Mesendoderm (in vitro differentiated cells): ENCODE measurements at regions not wholly inside any gene's neighbourhood (a gene's known extent, or its start where the extent isn't known, plus 50 kb on each side); places are given as distances from the start of the nearest gene placed in this dataset.
"Not testable (repeated sequence)": the region's sequence is repeated elsewhere in the genome, so short reads cannot be mapped to it uniquely, and the experiment has no call there.

Experiments used
- DNase-seq: peaks from one replicate; pipeline ENCODE4 v3.0.0; 2013
- H2AK5ac ChIP-seq: 2 replicates; pipeline ENCODE4 v1.6.1; 2013; ENCODE audit warnings: low read length, inconsistent platforms
- H2BK120ac ChIP-seq: 2 replicates; pipeline ENCODE4 v1.6.1; 2013; ENCODE audit warnings: low read depth, mild to moderate bottlenecking, low read length, moderate library complexity, mixed read lengths
- H2BK15ac ChIP-seq: replicated peaks from 2 replicates; pipeline ENCODE4 v1.6.1; 2013; ENCODE audit warnings: low read depth, mild to moderate bottlenecking, moderate library complexity
- H2BK5ac ChIP-seq: 2 replicates; pipeline ENCODE4 v1.6.1; 2013; ENCODE audit warnings: low read length, inconsistent platforms
- H3K18ac ChIP-seq: 2 replicates; pipeline ENCODE4 v1.6.1; 2013; ENCODE audit warnings: mild to moderate bottlenecking, low read length, mixed read lengths
- H3K23ac ChIP-seq: one replicate; pipeline ENCODE4 v1.6.1; 2013; ENCODE audit warnings: low read length
- H3K27ac ChIP-seq: 2 replicates; pipeline ENCODE4 v1.5.1; 2013; ENCODE audit warnings: low read depth, mild to moderate bottlenecking, inconsistent platforms, low read length, moderate library complexity
- H3K27me3 ChIP-seq: 2 replicates; pipeline ENCODE4 v1.6.1; 2013; ENCODE audit warnings: low read length, control low read depth, mild to moderate bottlenecking, inconsistent platforms; ENCODE audit not compliant: insufficient read depth, poor library complexity
- H3K36me3 ChIP-seq: 2 replicates; pipeline ENCODE4 v1.6.1; 2013; ENCODE audit warnings: low read length, inconsistent platforms; ENCODE audit not compliant: control insufficient read depth, insufficient read depth
- H3K4ac ChIP-seq: one replicate; pipeline ENCODE4 v1.6.1; 2013; ENCODE audit warnings: low read depth, mild to moderate bottlenecking, low read length, moderate library complexity
- H3K4me1 ChIP-seq: 2 replicates; pipeline ENCODE4 v1.6.1; 2013; ENCODE audit warnings: low read depth, low read length, inconsistent platforms; ENCODE audit not compliant: control insufficient read depth
- H3K4me2 ChIP-seq: 2 replicates; pipeline ENCODE4 v1.6.1; 2013; ENCODE audit warnings: low read length
- H3K4me3 ChIP-seq: 2 replicates; pipeline ENCODE4 v1.5.1; 2013; ENCODE audit warnings: mild to moderate bottlenecking, low read length
- H3K56ac ChIP-seq: one replicate; pipeline ENCODE4 v1.6.1; 2013; ENCODE audit warnings: low read length
- H3K79me1 ChIP-seq: 2 replicates; pipeline ENCODE4 v1.6.1; 2013; ENCODE audit warnings: low read length, inconsistent platforms
- H3K79me2 ChIP-seq: 2 replicates; pipeline ENCODE4 v1.6.1; 2013; ENCODE audit warnings: mild to moderate bottlenecking, low read length; ENCODE audit not compliant: control insufficient read depth, insufficient read depth
- H3K9ac ChIP-seq: 2 replicates; pipeline ENCODE4 v1.6.1; 2013; ENCODE audit warnings: low read length, inconsistent platforms
- H4K5ac ChIP-seq: one replicate; pipeline ENCODE4 v1.6.1; 2013; ENCODE audit warnings: low read length
- H4K8ac ChIP-seq: one replicate; pipeline ENCODE4 v1.6.1; 2013; ENCODE audit warnings: low read depth, mild to moderate bottlenecking, control low read depth, low read length, moderate library complexity
- WGBS: extraction: QIAGEN DNeasy Blood & Tissue Kit; methylation state at CpG from one replicate; pipeline ENCODE4 v1.1.7; 2013; ENCODE audit warnings: low lambda C conversion rate, missing lambda C conversion rate; ENCODE audit not compliant: insufficient coverage; ENCODE audit errors: extremely low coverage; 5-methylcytosine and 5-hydroxymethylcytosine counted together

GRCh38 chr15:38638126-38638525 is 73.5 kb upstream of the RASGRP1 start:
- Histone ChIP-seq H3K18ac (no peak overlapping the region), H4K5ac (no peak overlapping the region), H2AK5ac (no peak overlapping the region), H2BK15ac (no peak overlapping the region), H3K4ac (no peak overlapping the region), H3K36me3 (no peaks in the 10 kb centered on the region), H2BK120ac (no peak overlapping the region), H3K4me2 (no peak overlapping the region), H3K79me2 (no peaks in the 10 kb centered on the region), H4K8ac (no peak overlapping the region), H3K4me3 (no peak overlapping the region), H2BK5ac (no peak overlapping the region), H3K9ac (no peak overlapping the region), H3K23ac (no peak overlapping the region), H3K4me1 (no peaks in the 10 kb centered on the region), H3K79me1 (no peaks in the 10 kb centered on the region), H3K27me3 (no peaks in the 10 kb centered on the region), H3K27ac (no peak overlapping the region), H3K56ac (no peak overlapping the region)
- WGBS, result no CpG with 5 or more reads among the region's 2 CpGs
- DNase-seq, result no peak

- no peaks in the 10 kb centered on the region for H3K27me3 ChIP-seq
- no peak overlapping the region for H3K27ac ChIP-seq
- H3K4me2 ChIP-seq, result no peak overlapping the region
- H2BK5ac ChIP-seq, result no peak overlapping the region
- no peak overlapping the region for H2BK15ac ChIP-seq
- WGBS, result no CpG with 5 or more reads among the region's 4 CpGs
- H4K8ac ChIP-seq, result no peak overlapping the region
- no peak for DNase-seq
- H3K18ac ChIP-seq, result no peak overlapping the region
- no peak overlapping the region for H3K56ac ChIP-seq
- H2AK5ac ChIP-seq, result no peak overlapping the region
- no peak overlapping the region for H3K4ac ChIP-seq
- no peak overlapping the region for H4K5ac ChIP-seq
- H3K79me1 ChIP-seq, result no peaks in the 10 kb centered on the region
- no peaks in the 10 kb centered on the region for H3K36me3 ChIP-seq
- no peak overlapping the region for H3K23ac ChIP-seq
- H3K9ac ChIP-seq, result no peak overlapping the region
- no peak overlapping the region for H3K4me3 ChIP-seq
- H3K79me2 ChIP-seq, result no peaks in the 10 kb centered on the region
- H3K4me1 ChIP-seq, result no peaks in the 10 kb centered on the region
- no peak overlapping the region for H2BK120ac ChIP-seq
Measured at GRCh38 chr15:38638811-38639210, 74.2 kb upstream of the RASGRP1 start.

GRCh38 chr15:38642689-38643270 is 78.2 kb upstream of the RASGRP1 start:
- no peak for DNase-seq
- Histone ChIP-seq H3K23ac (no peak overlapping the region), H3K27me3 (no peaks in the 10 kb centered on the region), H3K79me1 (no peaks in the 10 kb centered on the region), H3K56ac (no peak overlapping the region), H3K4me3 (no peak overlapping the region), H4K8ac (no peak overlapping the region), H3K18ac (no peak overlapping the region), H3K4me2 (no peak overlapping the region), H2BK5ac (no peak overlapping the region), H3K27ac (no peak overlapping the region), H4K5ac (no peak overlapping the region), H2BK120ac (no peak overlapping the region), H2BK15ac (no peak overlapping the region), H3K9ac (no peak overlapping the region), H3K36me3 (no peaks in the 10 kb centered on the region), H3K4ac (no peak overlapping the region), H3K4me1 (no peaks in the 10 kb centered on the region), H2AK5ac (no peak overlapping the region), H3K79me2 (no peaks in the 10 kb centered on the region)
- WGBS, result no CpG with 5 or more reads among the region's 3 CpGs

GRCh38 chr15:38644353-38644752 is 79.7 kb upstream of the RASGRP1 start:
- H3K23ac ChIP-seq, H3K56ac ChIP-seq, H3K36me3 ChIP-seq, H4K5ac ChIP-seq, H3K79me2 ChIP-seq, H3K4me3 ChIP-seq, H3K4ac ChIP-seq, H2BK5ac ChIP-seq, H4K8ac ChIP-seq, H3K27me3 ChIP-seq, H2BK15ac ChIP-seq, H3K4me2 ChIP-seq, H3K18ac ChIP-seq, H3K27ac ChIP-seq, H2BK120ac ChIP-seq, DNase-seq, H3K79me1 ChIP-seq, H2AK5ac ChIP-seq, H3K9ac ChIP-seq, H3K4me1 ChIP-seq: not testable (repeated sequence)
- WGBS, result no CpG with 5 or more reads among the region's 3 CpGs

GRCh38 chr15:38646716-38647115 is 82.1 kb upstream of the RASGRP1 start:
- Histone ChIP-seq H2BK15ac (no peak overlapping the region), H2BK5ac (no peak overlapping the region), H2AK5ac (no peak overlapping the region), H3K4me2 (no peak overlapping the region), H3K4me3 (no peak overlapping the region), H3K56ac (no peak overlapping the region), H3K9ac (no peak overlapping the region), H3K18ac (no peak overlapping the region), H3K36me3 (no peaks in the 10 kb centered on the region), H3K4ac (no peak overlapping the region), H4K8ac (no peak overlapping the region), H3K4me1 (peaks cover 3% of the 10 kb centered on the region), H4K5ac (no peak overlapping the region), H3K79me1 (no peaks in the 10 kb centered on the region), H3K79me2 (no peaks in the 10 kb centered on the region), H3K27me3 (no peaks in the 10 kb centered on the region), H3K23ac (no peak overlapping the region), H2BK120ac (no peak overlapping the region), H3K27ac (no peak overlapping the region)
- no peak for DNase-seq
- WGBS, result no CpG with 5 or more reads among the region's 3 CpGs

- Histone ChIP-seq H3K4ac (no peak overlapping the region), H3K36me3 (no peaks in the 10 kb centered on the region), H3K79me1 (no peaks in the 10 kb centered on the region), H3K18ac (no peak overlapping the region), H2BK5ac (no peak overlapping the region), H2BK120ac (no peak overlapping the region), H3K79me2 (no peaks in the 10 kb centered on the region), H3K4me1 (peaks cover 3% of the 10 kb centered on the region), H3K4me2 (no peak overlapping the region), H3K56ac (no peak overlapping the region), H3K4me3 (no peak overlapping the region), H4K8ac (no peak overlapping the region), H2BK15ac (no peak overlapping the region), H4K5ac (no peak overlapping the region), H2AK5ac (no peak overlapping the region), H3K27ac (no peak overlapping the region), H3K9ac (no peak overlapping the region), H3K27me3 (no peaks in the 10 kb centered on the region), H3K23ac (no peak overlapping the region)
- DNase-seq, result peak; percentile 37
Measured at GRCh38 chr15:38647683-38648082, 83.1 kb upstream of the RASGRP1 start.
